ENCODE measurements at regions not wholly inside any gene's neighbourhood (a gene's known extent, or its start where the extent isn't known, plus 50 kb on each side); places are given as distances from the start of the nearest gene placed in this dataset.

GRCh38 chr1:96144636-96145035, 576.9 kb upstream of the PTBP2 start:
- TF ChIP-seq CTCF (conservative IDR thresholded peaks at IDR 0.05; ENCODE audit: low read depth, low read length) (no peak), EZH2 (IDR thresholded peaks at IDR 0.05; ENCODE audit: low read length, unreplicated experiment) (no peak)
